Hepatocyte (in vitro differentiated cells): ENCODE measurements at regions not wholly inside any gene's neighbourhood (a gene's known extent, or its start where the extent isn't known, plus 50 kb on each side); places are given as distances from the start of the nearest gene placed in this dataset.

Experiments used
- DNase-seq: peaks from one replicate; pipeline ENCODE4 v3.0.0-alpha.2; 2016; ENCODE audit warnings: low spot score
- H2AFZ ChIP-seq: fragments of 200-600 bp; sonication (generic); 2 replicates; pipeline ENCODE4 v1.6.0; 2016; ENCODE audit warnings: antibody characterized with exemption, mild to moderate bottlenecking
- H3K27ac ChIP-seq: fragments of 200-600 bp; sonication (generic); 2 replicates; pipeline ENCODE4 v1.5.1; 2016; ENCODE audit warnings: mild to moderate bottlenecking
- H3K27me3 ChIP-seq: fragments of 200-600 bp; sonication (generic); 2 replicates; pipeline ENCODE4 v1.6.1; 2016
- H3K36me3 ChIP-seq: fragments of 200-600 bp; sonication (generic); replicated peaks from 2 replicates; pipeline ENCODE4 v1.5.1; 2016; ENCODE audit warnings: low read depth; ENCODE audit not compliant: insufficient read depth
- H3K4me1 ChIP-seq: fragments of 200-600 bp; sonication (generic); 2 replicates; pipeline ENCODE4 v1.5.1; 2016; ENCODE audit warnings: mild to moderate bottlenecking, moderate library complexity; ENCODE audit not compliant: insufficient read depth
- H3K4me2 ChIP-seq: fragments of 200-600 bp; sonication (generic); 2 replicates; pipeline ENCODE4 v1.6.0; 2016
- H3K4me3 ChIP-seq: fragments of 200-600 bp; sonication (generic); 2 replicates; pipeline ENCODE4 v1.5.1; 2016; ENCODE audit warnings: mild to moderate bottlenecking
- H3K79me2 ChIP-seq: fragments of 200-600 bp; sonication (generic); 2 replicates; pipeline ENCODE4 v1.6.0; 2017; ENCODE audit warnings: mild to moderate bottlenecking
- H3K9me2 ChIP-seq: fragments of 200-600 bp; sonication (generic); replicated peaks from 2 replicates; pipeline ENCODE4 v1.6.0; 2017; ENCODE audit warnings: mild to moderate bottlenecking; ENCODE audit not compliant: insufficient read depth
- H3K9me3 ChIP-seq: fragments of 200-600 bp; sonication (generic); 2 replicates; pipeline ENCODE4 v1.5.1; 2016; ENCODE audit warnings: low read depth, mild to moderate bottlenecking
- H4K20me1 ChIP-seq: fragments of 200-600 bp; sonication (generic); 2 replicates; pipeline ENCODE4 v1.6.0; 2016; ENCODE audit warnings: mild to moderate bottlenecking; ENCODE audit not compliant: insufficient read depth, poor library complexity, severe bottlenecking
- EZH2 ChIP-seq: fragments of 200-600 bp; sonication (generic); IDR thresholded peaks from 2 replicates; pipeline ENCODE4 v1.6.1; 2016; ENCODE audit warnings: antibody characterized with exemption, mild to moderate bottlenecking, borderline replicate concordance
- EZH2phosphoT487 ChIP-seq: fragments of 200-600 bp; sonication (generic); IDR thresholded peaks from one replicate; pipeline ENCODE4 v1.6.1; 2018; ENCODE audit warnings: antibody characterized with exemption, mild to moderate bottlenecking, low read depth, moderate library complexity; ENCODE audit not compliant: unreplicated experiment, severe bottlenecking
- WGBS: methylation state at CpG from one replicate; pipeline ENCODE4 v1.1.6; 2016; ENCODE audit warnings: low lambda C conversion rate; ENCODE audit errors: missing lambda C conversion rate; 5-methylcytosine and 5-hydroxymethylcytosine counted together
- TF ChIP-seq, protein P1 (sequence below): fragments of 200-600 bp; sonication (generic); IDR thresholded peaks from 2 replicates; pipeline ENCODE4 v1.5.1; 2016; ENCODE audit warnings: antibody characterized with exemption, mild to moderate bottlenecking; ENCODE audit not compliant: poor library complexity

DNA sequence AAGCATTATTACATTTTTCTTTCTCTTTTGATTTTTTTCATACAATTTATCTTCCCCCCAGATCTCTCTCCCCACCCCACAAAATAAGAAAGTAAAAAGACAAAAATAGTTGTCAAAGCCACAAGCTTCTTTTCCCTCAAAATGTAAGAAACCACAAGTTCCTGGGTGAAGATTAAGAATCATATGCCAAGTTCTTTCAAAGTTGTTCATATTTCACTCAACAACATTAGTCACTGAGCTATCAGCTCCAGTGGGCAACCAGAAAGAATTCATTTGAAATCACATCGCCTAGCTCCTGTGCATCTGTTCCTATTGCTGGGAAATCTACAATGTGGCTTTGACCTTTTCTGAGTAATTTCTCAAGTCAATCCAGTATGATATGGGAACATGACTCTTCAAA, 681.6 kb upstream of the ARPP21 start:
- no peak for DNase-seq
- no peaks in the 10 kb centered on the region for H3K9me3 ChIP-seq
- TF ChIP-seq EZH2phosphoT487 (no peak), EZH2 (no peak)
- TF ChIP-seq, protein P1, sequence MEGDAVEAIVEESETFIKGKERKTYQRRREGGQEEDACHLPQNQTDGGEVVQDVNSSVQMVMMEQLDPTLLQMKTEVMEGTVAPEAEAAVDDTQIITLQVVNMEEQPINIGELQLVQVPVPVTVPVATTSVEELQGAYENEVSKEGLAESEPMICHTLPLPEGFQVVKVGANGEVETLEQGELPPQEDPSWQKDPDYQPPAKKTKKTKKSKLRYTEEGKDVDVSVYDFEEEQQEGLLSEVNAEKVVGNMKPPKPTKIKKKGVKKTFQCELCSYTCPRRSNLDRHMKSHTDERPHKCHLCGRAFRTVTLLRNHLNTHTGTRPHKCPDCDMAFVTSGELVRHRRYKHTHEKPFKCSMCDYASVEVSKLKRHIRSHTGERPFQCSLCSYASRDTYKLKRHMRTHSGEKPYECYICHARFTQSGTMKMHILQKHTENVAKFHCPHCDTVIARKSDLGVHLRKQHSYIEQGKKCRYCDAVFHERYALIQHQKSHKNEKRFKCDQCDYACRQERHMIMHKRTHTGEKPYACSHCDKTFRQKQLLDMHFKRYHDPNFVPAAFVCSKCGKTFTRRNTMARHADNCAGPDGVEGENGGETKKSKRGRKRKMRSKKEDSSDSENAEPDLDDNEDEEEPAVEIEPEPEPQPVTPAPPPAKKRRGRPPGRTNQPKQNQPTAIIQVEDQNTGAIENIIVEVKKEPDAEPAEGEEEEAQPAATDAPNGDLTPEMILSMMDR, result no peak
- H3K27ac ChIP-seq, result no peak overlapping the region
- H3K4me3 ChIP-seq, result no peak overlapping the region
- WGBS, result 96% methylated on average over 1 of the region's 1 CpG
- no peaks in the 10 kb centered on the region for H3K79me2 ChIP-seq
- H3K27me3 ChIP-seq, result no peaks in the 10 kb centered on the region
- H3K4me2 ChIP-seq, result no peak overlapping the region
- no peaks in the 10 kb centered on the region for H3K9me2 ChIP-seq
- H2AFZ ChIP-seq, result no peak overlapping the region
- no peaks in the 10 kb centered on the region for H3K4me1 ChIP-seq
- no peaks in the 10 kb centered on the region for H3K36me3 ChIP-seq
- H4K20me1 ChIP-seq, result no peaks in the 10 kb centered on the region

DNA sequence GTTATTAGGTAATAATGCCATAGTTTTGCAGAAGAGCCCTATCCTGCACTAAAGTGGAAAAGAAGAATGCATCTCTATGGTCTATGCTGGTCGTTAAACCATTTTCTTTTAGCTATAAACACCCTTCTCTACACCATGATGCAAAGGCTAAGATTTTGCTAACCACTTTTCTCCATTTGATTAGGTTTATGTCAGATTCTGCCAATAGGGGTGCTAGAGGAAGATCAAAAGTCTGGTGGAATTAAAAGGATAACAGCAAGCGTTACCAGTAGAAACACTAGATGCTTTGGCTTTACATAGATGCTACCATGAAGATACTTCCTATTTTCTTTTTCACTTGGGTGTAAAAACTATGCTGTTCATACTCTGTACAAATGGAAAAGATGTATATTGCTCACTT, 669.8 kb upstream of the ARPP21 start:
- Histone ChIP-seq H3K27ac (no peak overlapping the region), H2AFZ (no peak overlapping the region), H3K4me3 (no peak overlapping the region), H4K20me1 (no peaks in the 10 kb centered on the region), H3K9me3 (no peaks in the 10 kb centered on the region), H3K9me2 (peaks cover 3% of the 10 kb centered on the region), H3K79me2 (no peaks in the 10 kb centered on the region), H3K4me2 (no peak overlapping the region), H3K4me1 (no peaks in the 10 kb centered on the region), H3K27me3 (no peaks in the 10 kb centered on the region), H3K36me3 (no peaks in the 10 kb centered on the region)
- no peak for TF ChIP-seq EZH2phosphoT487
- TF ChIP-seq, protein P1, result no peak
- no peak for TF ChIP-seq EZH2
- 86% methylated on average over 2 of the region's 2 CpGs for WGBS
- DNase-seq, result no peak

DNA sequence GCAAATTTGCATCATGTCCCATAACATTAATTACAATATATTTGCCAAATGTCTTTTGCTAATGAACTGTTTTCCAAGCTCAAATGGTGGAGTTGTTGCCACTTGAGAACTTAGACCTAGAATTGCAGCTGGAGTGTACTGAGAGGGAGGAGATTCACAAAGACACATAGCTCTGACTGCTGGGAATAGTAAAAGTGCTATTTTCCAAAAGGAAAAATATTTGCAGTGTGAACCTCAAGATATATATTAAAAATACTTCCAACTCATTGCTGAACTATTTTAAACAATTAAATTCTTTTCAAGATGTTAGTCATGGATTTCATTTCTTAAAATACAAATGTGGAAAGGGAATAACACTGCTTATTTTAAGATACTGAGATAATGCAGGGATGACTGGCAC, 666.8 kb upstream of the ARPP21 start:
- Histone ChIP-seq H3K79me2 (no peaks in the 10 kb centered on the region), H3K4me2 (no peak overlapping the region), H3K4me1 (no peaks in the 10 kb centered on the region), H2AFZ (no peak overlapping the region), H3K9me2 (peaks cover 1% of the 10 kb centered on the region), H3K4me3 (no peak overlapping the region), H3K27ac (no peak overlapping the region), H3K36me3 (no peaks in the 10 kb centered on the region), H4K20me1 (no peaks in the 10 kb centered on the region), H3K27me3 (no peaks in the 10 kb centered on the region), H3K9me3 (no peaks in the 10 kb centered on the region)
- DNase-seq, result no peak
- no peak for TF ChIP-seq EZH2phosphoT487
- TF ChIP-seq, protein P1, result no peak
- no peak for TF ChIP-seq EZH2

DNA sequence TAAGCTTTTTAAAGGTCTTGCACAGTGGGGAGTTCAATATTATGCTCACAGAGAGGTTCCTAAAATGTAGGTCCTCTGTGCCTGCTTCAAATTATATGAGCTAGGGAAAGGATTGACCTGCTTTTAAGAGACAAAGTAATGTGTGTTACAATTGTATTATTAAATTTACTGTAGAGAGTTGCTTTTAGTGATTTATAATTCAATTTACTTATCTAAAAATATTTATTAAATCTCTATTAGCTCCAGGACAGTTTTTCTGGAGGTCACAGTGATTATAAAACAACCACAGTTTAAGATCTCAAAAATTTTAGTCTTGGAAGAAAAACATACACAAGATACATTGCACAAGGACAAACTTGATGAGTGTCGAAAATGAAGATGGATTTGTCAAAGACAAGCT, 665.7 kb upstream of the ARPP21 start:
- no peak for DNase-seq
- 97% methylated on average over 1 of the region's 1 CpG for WGBS
- Histone ChIP-seq H3K27ac (no peak overlapping the region), H3K4me2 (no peak overlapping the region), H2AFZ (no peak overlapping the region), H3K9me3 (no peaks in the 10 kb centered on the region), H3K4me3 (no peak overlapping the region), H3K4me1 (no peaks in the 10 kb centered on the region), H3K9me2 (no peaks in the 10 kb centered on the region), H4K20me1 (no peaks in the 10 kb centered on the region), H3K79me2 (no peaks in the 10 kb centered on the region), H3K27me3 (no peaks in the 10 kb centered on the region), H3K36me3 (no peaks in the 10 kb centered on the region)
- TF ChIP-seq, protein P1, result no peak
- TF ChIP-seq EZH2phosphoT487 (no peak), EZH2 (no peak)
